Stimulated activated effector memory CD8-positive, alpha-beta T cell treated with anti-CD3 and anti-CD28 coated beads, Interleukin-12 subunit alpha, Interleukin-12 subunit beta, amount 100 ng/mL, for 72 hours (primary cell): ENCODE measurements at regions not wholly inside any gene's neighbourhood (a gene's known extent, or its start where the extent isn't known, plus 50 kb on each side); places are given as distances from the start of the nearest gene placed in this dataset.
A peak's percentile ranks its signal among the peaks of the same experiment; 100 is the strongest.
"Not testable (repeated sequence)": the region's sequence is repeated elsewhere in the genome, so short reads cannot be mapped to it uniquely, and the experiment has no call there.

Source experiments
- ATAC-seq: fragments of 150-1000 bp; cut with Tn5 transposase; 2 replicates; pipeline ENCODE4 v1.10.0; 2021
- DNase-seq, 2 donors: peaks; one replicate each; pipeline ENCODE4 v3.0.0; 2021 to 2022; ENCODE audit warnings: low spot score in 2 of 2
- H3K27ac Mint-ChIP-seq: one replicate; pipeline ENCODE4 v1.8.0; 2022; ENCODE audit warnings: mild to moderate bottlenecking, mixed read lengths
- H3K36me3 Mint-ChIP-seq: one replicate; pipeline ENCODE4 v1.8.0; 2022; ENCODE audit warnings: mild to moderate bottlenecking, mixed read lengths
- H3K4me1 Mint-ChIP-seq: one replicate; pipeline ENCODE4 v1.8.0; 2022; ENCODE audit warnings: mixed read lengths
- H3K4me3 Mint-ChIP-seq: one replicate; pipeline ENCODE4 v1.8.0; 2022; ENCODE audit warnings: mild to moderate bottlenecking, mixed read lengths
- H3K9me3 Mint-ChIP-seq: one replicate; pipeline ENCODE4 v1.8.0; 2022; ENCODE audit warnings: mixed read lengths

- Mint-ChIP-seq H3K4me3 (no peak overlapping the region), H3K9me3 (no peaks in the 10 kb centered on the region), H3K36me3 (no peaks in the 10 kb centered on the region), H3K27ac (no peak overlapping the region), H3K4me1 (no peaks in the 10 kb centered on the region)
- no peak for DNase-seq
- ATAC-seq = no peak
Observed at GRCh38 chr20:61083431-61083830, 168.6 kb upstream of the CDH4 start.

GRCh38 chr20:61086031-61086430 lies 166.0 kb upstream of the CDH4 start:
- no peak for DNase-seq
- ATAC-seq = no peak
- Mint-ChIP-seq H3K4me1 (no peaks in the 10 kb centered on the region), H3K36me3 (no peaks in the 10 kb centered on the region), H3K9me3 (peaks cover 3% of the 10 kb centered on the region), H3K4me3 (no peak overlapping the region), H3K27ac (no peak overlapping the region)

- DNase-seq = no peak
- ATAC-seq = no peak
- H3K9me3 Mint-ChIP-seq = peaks cover 13% of the 10 kb centered on the region
- H3K4me1 Mint-ChIP-seq = no peaks in the 10 kb centered on the region
- H3K36me3 Mint-ChIP-seq = no peaks in the 10 kb centered on the region
- no peak overlapping the region for H3K4me3 Mint-ChIP-seq
- no peak overlapping the region for H3K27ac Mint-ChIP-seq
Observed at GRCh38 chr20:61090541-61090940, 161.5 kb upstream of the CDH4 start.

GRCh38 chr20:61092251-61092650 lies 159.8 kb upstream of the CDH4 start:
- Mint-ChIP-seq H3K4me1 (no peaks in the 10 kb centered on the region), H3K9me3 (peaks cover 16% of the 10 kb centered on the region), H3K36me3 (no peaks in the 10 kb centered on the region), H3K27ac (no peak overlapping the region), H3K4me3 (no peak overlapping the region)
- ATAC-seq (no peak), DNase-seq (no peak)

- Mint-ChIP-seq H3K36me3 (no peaks in the 10 kb centered on the region), H3K4me3 (no peak overlapping the region), H3K9me3 (peaks cover 16% of the 10 kb centered on the region), H3K4me1 (no peaks in the 10 kb centered on the region), H3K27ac (no peak overlapping the region)
- DNase-seq = no peak
- ATAC-seq = no peak
Observed at GRCh38 chr20:61094581-61094980, 157.5 kb upstream of the CDH4 start.

GRCh38 chr20:61096463-61096862 lies 155.6 kb upstream of the CDH4 start:
- H3K36me3 Mint-ChIP-seq = no peaks in the 10 kb centered on the region
- ATAC-seq (no peak), DNase-seq (no peak)
- no peak overlapping the region for H3K27ac Mint-ChIP-seq
- peaks cover 3% of the 10 kb centered on the region for H3K4me1 Mint-ChIP-seq
- no peak overlapping the region for H3K4me3 Mint-ChIP-seq
- peaks cover 11% of the 10 kb centered on the region for H3K9me3 Mint-ChIP-seq

- Mint-ChIP-seq H3K4me1 (peaks cover 13% of the 10 kb centered on the region), H3K4me3 (no peak overlapping the region), H3K27ac (no peak overlapping the region), H3K9me3 (peaks cover 5% of the 10 kb centered on the region), H3K36me3 (no peaks in the 10 kb centered on the region)
- no peak for ATAC-seq
- DNase-seq = no peak
Observed at GRCh38 chr20:61099806-61100205, 152.3 kb upstream of the CDH4 start.

- H3K36me3 Mint-ChIP-seq = no peaks in the 10 kb centered on the region
- peak overlapping the region; percentile 78 for H3K27ac Mint-ChIP-seq
- H3K4me3 Mint-ChIP-seq = no peak overlapping the region
- peaks cover 3% of the 10 kb centered on the region for H3K9me3 Mint-ChIP-seq
- H3K4me1 Mint-ChIP-seq = peaks cover 13% of the 10 kb centered on the region
- DNase-seq (no peak), ATAC-seq (peak; percentile 28)
Observed at GRCh38 chr20:61100489-61100888, 151.6 kb upstream of the CDH4 start.

- not testable (repeated sequence) for ATAC-seq, DNase-seq, H3K9me3 Mint-ChIP-seq, H3K36me3 Mint-ChIP-seq, H3K4me3 Mint-ChIP-seq
- Mint-ChIP-seq H3K4me1 (peaks cover 13% of the 10 kb centered on the region), H3K27ac (peak overlapping the region; percentile 74)
Observed at GRCh38 chr20:61101321-61101720, 150.7 kb upstream of the CDH4 start.

GRCh38 chr20:61104232-61104631 lies 147.8 kb upstream of the CDH4 start:
- Mint-ChIP-seq H3K27ac (no peak overlapping the region), H3K9me3 (no peaks in the 10 kb centered on the region), H3K4me1 (peaks cover 13% of the 10 kb centered on the region), H3K4me3 (no peak overlapping the region), H3K36me3 (no peaks in the 10 kb centered on the region)
- DNase-seq (no peak), ATAC-seq (no peak)

- ATAC-seq (no peak), DNase-seq (no peak)
- Mint-ChIP-seq H3K27ac (no peak overlapping the region), H3K4me1 (peaks cover 13% of the 10 kb centered on the region), H3K4me3 (no peak overlapping the region), H3K9me3 (no peaks in the 10 kb centered on the region), H3K36me3 (no peaks in the 10 kb centered on the region)
Observed at GRCh38 chr20:61105395-61105794, 146.7 kb upstream of the CDH4 start.

GRCh38 chr20:61106438-61106837 lies 145.6 kb upstream of the CDH4 start:
- Mint-ChIP-seq H3K36me3 (no peaks in the 10 kb centered on the region), H3K9me3 (no peaks in the 10 kb centered on the region), H3K27ac (no peak overlapping the region), H3K4me1 (peaks cover 10% of the 10 kb centered on the region), H3K4me3 (no peak overlapping the region)
- DNase-seq = no peak
- no peak for ATAC-seq

GRCh38 chr20:61109221-61109805 lies 142.7 kb upstream of the CDH4 start:
- ATAC-seq (no peak), DNase-seq (no peak)
- Mint-ChIP-seq H3K4me3 (no peak overlapping the region), H3K36me3 (no peaks in the 10 kb centered on the region), H3K4me1 (no peaks in the 10 kb centered on the region), H3K9me3 (no peaks in the 10 kb centered on the region), H3K27ac (no peak overlapping the region)

- ATAC-seq (peak; percentile 29), DNase-seq (no peak)
- Mint-ChIP-seq H3K27ac (no peak overlapping the region), H3K4me1 (no peaks in the 10 kb centered on the region), H3K9me3 (no peaks in the 10 kb centered on the region), H3K36me3 (no peaks in the 10 kb centered on the region), H3K4me3 (no peak overlapping the region)
Observed at GRCh38 chr20:61112515-61112914, 139.5 kb upstream of the CDH4 start.

- ATAC-seq (no peak), DNase-seq (no peak)
- Mint-ChIP-seq H3K9me3 (no peaks in the 10 kb centered on the region), H3K4me3 (no peak overlapping the region), H3K27ac (no peak overlapping the region), H3K4me1 (no peaks in the 10 kb centered on the region), H3K36me3 (no peaks in the 10 kb centered on the region)
Observed at GRCh38 chr20:61113731-61114130, 138.3 kb upstream of the CDH4 start.

- no peak for DNase-seq
- Mint-ChIP-seq H3K4me1 (no peaks in the 10 kb centered on the region), H3K9me3 (no peaks in the 10 kb centered on the region), H3K36me3 (no peaks in the 10 kb centered on the region), H3K27ac (no peak overlapping the region), H3K4me3 (no peak overlapping the region)
- no peak for ATAC-seq
Observed at GRCh38 chr20:61114493-61115175, 137.4 kb upstream of the CDH4 start.
